ENCODE measurements at regions not wholly inside any gene's neighbourhood (a gene's known extent, or its start where the extent isn't known, plus 50 kb on each side); places are given as distances from the start of the nearest gene placed in this dataset.
A peak's percentile ranks its signal among the peaks of the same experiment; 100 is the strongest.

- TF ChIP-seq POLR2A (IDR thresholded peaks at IDR 0.05) (no peak), CTCF (IDR thresholded peaks at IDR 0.05) (no peak)
- 74 to 84% methylated on average over 2 of the region's 2 CpGs for WGBS, 2 donors
- no peak for DNase-seq
- Histone ChIP-seq H3K36me3 (no peaks in the 10 kb centered on the region), H3K27ac (no peak overlapping the region), H3K27me3 (no peaks in the 10 kb centered on the region), H3K4me3 (replicated peaks in 1 of 3) (no peak overlapping the region), H3K9me3 (no peaks in the 10 kb centered on the region), H3K4me1 (peaks cover 0 to 3% of the 10 kb centered on the region in 2 donors)
- intact Hi-C loops (cut with DNase I) = no loop called here
These were observed 612.9 kb downstream of the ZNF385D start for GRCh38 chr3:21138085-21138484.

- Histone ChIP-seq H3K36me3 (no peaks in the 10 kb centered on the region), H3K27me3 (no peaks in the 10 kb centered on the region), H3K4me1 (no peaks in the 10 kb centered on the region), H3K4me3 (replicated peaks in 1 of 3) (no peak overlapping the region), H3K9me3 (no peaks in the 10 kb centered on the region), H3K27ac (no peak overlapping the region)
- no peak for DNase-seq
- intact Hi-C loops (cut with DNase I) = no loop called here
- TF ChIP-seq POLR2A (IDR thresholded peaks at IDR 0.05) (no peak), CTCF (IDR thresholded peaks at IDR 0.05) (no peak)
These were observed 618.1 kb downstream of the ZNF385D start for GRCh38 chr3:21132896-21133295.

- 86 to 94% methylated on average over 2 of the region's 2 CpGs for WGBS, 2 donors
- TF ChIP-seq POLR2A (IDR thresholded peaks at IDR 0.05) = no peak
- TF ChIP-seq CTCF (IDR thresholded peaks at IDR 0.05) = no peak
- Histone ChIP-seq H3K27me3 (no peaks in the 10 kb centered on the region), H3K4me1 (no peaks in the 10 kb centered on the region), H3K9me3 (no peaks in the 10 kb centered on the region), H3K4me3 (replicated peaks in 1 of 3) (no peak overlapping the region), H3K36me3 (no peaks in the 10 kb centered on the region), H3K27ac (no peak overlapping the region)
- intact Hi-C loops (cut with DNase I) = no loop called here
- no peak for DNase-seq
These were observed 630.2 kb downstream of the ZNF385D start for GRCh38 chr3:21120826-21121225.

- H3K27ac ChIP-seq = no peak overlapping the region
- peak; percentile 51 to 60 for DNase-seq
- no peak overlapping the region for H3K4me3 ChIP-seq (replicated peaks in 1 of 3)
- 64 to 83% methylated on average over 1 of the region's 1 CpG for WGBS, 2 donors
- no peaks in the 10 kb centered on the region for H3K4me1 ChIP-seq
- H3K9me3 ChIP-seq = no peaks in the 10 kb centered on the region
- no peaks in the 10 kb centered on the region for H3K27me3 ChIP-seq
- H3K36me3 ChIP-seq = no peaks in the 10 kb centered on the region
- intact Hi-C loops (cut with DNase I) = no loop called here
- no peak for TF ChIP-seq POLR2A (IDR thresholded peaks at IDR 0.05)
- no peak for TF ChIP-seq CTCF (IDR thresholded peaks at IDR 0.05)
These were observed 633.6 kb downstream of the ZNF385D start for GRCh38 chr3:21117370-21117769.

- DNase-seq = no peak
- Histone ChIP-seq H3K9me3 (no peaks in the 10 kb centered on the region), H3K36me3 (no peaks in the 10 kb centered on the region), H3K27ac (no peak overlapping the region), H3K4me1 (no peaks in the 10 kb centered on the region), H3K4me3 (replicated peaks in 1 of 3) (no peak overlapping the region), H3K27me3 (no peaks in the 10 kb centered on the region)
- intact Hi-C loops (cut with DNase I) = no loop called here
- no peak for TF ChIP-seq POLR2A (IDR thresholded peaks at IDR 0.05)
- no peak for TF ChIP-seq CTCF (IDR thresholded peaks at IDR 0.05)
- 75 to 85% methylated on average over 3 of the region's 3 CpGs for WGBS, 2 donors
These were observed 642.0 kb downstream of the ZNF385D start for GRCh38 chr3:21109056-21109455.

All from thyroid gland (tissue), 4 donors.